TTC549 (cell line): ENCODE measurements at regions not wholly inside any gene's neighbourhood (a gene's known extent, or its start where the extent isn't known, plus 50 kb on each side); places are given as distances from the start of the nearest gene placed in this dataset.

ENCODE experiments used
- FAIRE-seq: peaks from 2 replicates; lab custom pipeline; 2012; peaks lifted over from hg19 to GRCh38; lab: Jason Lieb, UNC

DNA sequence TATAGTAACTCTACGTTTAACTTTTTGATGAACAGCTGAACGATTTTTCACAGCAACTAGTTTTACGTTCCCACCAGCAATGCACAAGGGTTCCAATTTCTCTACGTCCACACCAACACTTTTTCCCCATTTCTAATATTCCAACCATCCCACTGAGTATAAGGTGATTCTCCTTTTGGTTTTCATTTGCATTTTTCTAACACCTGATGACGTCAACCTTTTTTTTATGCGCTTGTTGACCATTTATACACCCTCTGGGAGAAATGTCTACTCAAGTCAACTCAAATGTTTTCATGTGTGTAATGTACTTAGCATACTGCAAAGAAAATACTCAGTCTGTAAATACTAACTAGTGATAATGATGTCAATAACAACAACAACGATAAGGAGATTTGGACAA, 177.2 kb upstream of the TENM3 start:
- no peak for FAIRE-seq

DNA sequence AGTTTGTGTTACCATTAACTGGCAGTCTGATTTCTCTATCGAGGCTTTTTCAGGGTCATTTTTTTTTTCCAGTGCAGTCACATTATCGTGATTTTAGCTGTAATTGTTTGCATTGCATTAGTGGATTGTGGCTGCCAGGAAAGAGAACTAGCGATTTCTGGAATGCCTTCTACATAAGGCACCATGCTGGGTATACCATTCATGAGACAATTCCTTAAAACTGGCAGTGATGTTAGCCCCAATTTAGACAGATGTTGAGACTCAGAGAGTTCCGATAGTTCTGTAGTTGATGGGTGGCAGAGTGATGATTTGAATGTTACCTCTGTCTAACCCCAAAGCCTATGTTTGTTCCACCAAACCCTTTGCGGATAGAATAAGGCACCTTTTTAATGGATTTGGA, 175.4 kb upstream of the TENM3 start:
- FAIRE-seq, result no peak

DNA sequence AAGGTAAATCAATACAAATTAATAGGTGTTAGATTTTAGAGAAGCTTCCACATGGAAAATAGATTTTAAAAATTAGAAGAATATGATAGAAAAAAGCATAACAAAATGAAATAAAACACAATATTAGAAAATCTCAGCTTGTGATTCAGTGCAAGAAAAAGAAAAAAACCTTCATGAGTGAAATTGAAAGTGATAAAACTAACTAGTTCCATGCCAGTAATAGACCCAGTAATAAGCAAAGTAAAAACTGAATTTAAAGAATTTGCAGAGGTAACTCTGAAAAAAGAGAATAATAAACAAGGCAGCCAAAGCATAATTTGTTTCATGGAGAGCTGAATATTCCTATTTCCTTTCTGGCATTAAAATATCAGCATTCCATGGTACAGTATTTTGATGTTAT, 174.3 kb upstream of the TENM3 start:
- no peak for FAIRE-seq

DNA sequence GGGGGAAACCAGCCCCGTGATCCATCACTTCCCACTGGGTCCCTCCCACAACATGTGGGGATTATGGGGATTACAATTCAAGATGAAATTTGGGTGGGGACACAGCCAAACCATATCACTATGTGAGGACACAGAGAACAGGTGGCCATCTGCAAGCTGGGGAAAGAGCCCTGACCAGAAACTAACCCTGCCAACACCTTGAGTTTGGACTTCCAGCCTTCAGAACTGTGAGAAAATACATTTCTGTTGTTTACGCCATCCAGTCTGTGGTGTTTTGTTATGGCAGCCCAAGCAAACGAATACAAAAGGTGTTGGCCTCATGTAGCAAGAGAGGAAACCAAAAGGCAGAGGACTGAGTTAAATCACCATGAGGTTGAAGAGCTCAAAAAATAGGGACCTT, 169.9 kb upstream of the TENM3 start:
- FAIRE-seq, result no peak

DNA sequence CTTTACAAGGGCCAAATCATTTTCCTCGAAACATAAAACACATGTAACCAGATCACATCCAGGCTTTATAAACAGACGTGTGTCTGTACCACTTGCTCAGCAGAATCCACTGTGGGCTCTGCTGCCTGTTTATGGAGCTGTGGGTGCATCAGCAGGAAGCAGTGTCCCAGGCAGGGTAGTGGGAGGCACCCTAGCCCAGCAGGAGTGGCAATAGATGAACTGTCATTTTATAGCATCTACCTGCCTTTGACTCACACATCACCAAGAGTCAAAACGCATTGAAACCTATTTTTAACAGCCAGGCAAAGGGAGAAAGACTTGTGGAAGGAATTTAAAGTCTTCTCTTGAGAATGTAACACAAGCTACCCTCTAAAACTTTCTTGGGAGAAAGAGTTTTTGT, 169.1 kb upstream of the TENM3 start:
- no peak for FAIRE-seq

DNA sequence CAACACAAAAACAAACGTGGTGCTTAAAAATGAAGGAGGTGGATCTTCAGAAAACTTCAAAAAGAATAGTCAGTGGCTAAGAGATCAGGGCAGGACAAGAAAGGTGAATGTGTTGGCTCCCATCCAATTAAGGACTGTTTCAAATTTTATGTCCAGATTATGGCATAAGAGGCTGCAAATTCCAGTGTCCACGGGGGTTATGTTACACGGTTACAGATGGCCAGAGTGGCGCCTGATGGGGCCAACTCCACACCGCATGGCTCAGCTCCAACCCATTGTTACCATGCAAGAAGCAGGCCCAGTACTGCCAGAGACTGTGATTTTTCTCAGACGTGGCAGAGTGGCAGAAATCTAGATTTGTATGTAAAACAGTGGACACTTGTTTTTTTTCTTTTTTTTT, 168.4 kb upstream of the TENM3 start:
- no peak for FAIRE-seq

DNA sequence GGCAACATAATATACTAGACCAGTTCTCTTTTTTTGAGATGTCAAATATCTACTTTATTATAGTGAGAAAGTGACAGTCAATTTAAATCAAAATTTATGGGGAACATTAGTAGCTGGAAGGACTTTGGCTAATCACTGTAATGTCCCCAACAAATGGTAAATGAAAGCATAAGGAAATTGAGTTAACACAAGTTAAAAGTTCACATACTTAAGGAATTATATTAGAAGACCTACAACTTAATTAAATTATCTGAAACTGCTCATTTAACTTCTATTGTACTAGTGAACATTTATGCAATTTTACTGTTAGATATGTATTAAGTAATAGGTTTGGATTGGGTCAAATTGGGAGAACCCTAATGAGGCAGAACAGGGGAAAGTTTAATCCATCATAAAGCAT, 160.3 kb upstream of the TENM3 start:
- no peak for FAIRE-seq

DNA sequence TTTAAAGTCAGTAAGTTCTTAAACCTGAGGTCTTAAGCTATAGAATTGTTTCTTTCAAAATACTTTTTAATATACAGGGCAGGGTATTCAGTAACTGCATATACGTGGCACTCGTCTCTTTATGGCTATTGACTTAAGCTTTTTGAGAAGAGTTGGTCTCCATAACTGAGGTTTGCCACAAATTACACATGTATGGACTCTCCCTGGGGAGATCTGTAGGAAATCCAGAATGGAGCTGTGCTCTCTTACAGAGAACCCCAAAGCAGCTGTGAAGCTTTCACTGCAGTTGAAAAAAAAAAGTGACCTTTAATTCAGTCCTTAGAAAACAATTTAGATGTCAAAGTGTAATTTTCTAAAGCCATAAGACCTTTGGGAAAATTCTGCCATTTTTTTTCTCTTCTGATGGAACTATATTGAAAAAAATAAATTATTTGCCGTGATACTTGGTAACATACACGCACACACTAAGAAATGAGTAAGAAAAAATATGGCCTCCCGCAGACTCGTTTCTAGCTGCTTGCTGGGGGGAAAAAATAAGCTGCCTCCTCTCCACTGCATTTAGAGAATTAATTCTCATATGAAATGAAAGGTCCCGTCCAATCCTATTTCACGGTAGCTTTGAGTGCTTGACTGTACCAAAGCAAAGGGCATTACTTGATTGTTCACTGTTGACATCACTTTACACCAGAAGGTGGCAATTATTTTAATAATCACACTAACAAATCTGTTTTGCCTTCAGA, 159.4 kb upstream of the TENM3 start:
- no peak for FAIRE-seq

DNA sequence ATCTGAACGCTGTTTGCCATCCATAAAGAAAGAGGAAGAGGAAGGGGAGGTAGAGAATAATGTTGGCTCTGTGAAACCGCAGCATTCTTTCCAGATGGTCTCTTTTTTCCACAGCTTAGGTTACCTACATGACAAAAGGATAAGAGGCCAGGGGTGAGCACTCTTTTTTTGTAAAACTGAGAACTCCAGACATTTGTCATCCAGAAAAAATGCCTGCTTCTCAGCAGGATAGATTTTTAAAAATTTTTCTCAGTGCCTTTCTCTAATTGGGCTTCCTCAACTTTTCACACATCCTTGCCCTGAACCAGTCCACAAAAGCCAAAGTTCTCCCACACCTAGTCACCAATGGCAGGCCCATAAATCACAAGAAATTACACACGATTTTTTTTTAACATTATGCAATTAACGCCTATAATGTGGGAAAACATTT, 158.1 kb upstream of the TENM3 start:
- FAIRE-seq, result no peak

DNA sequence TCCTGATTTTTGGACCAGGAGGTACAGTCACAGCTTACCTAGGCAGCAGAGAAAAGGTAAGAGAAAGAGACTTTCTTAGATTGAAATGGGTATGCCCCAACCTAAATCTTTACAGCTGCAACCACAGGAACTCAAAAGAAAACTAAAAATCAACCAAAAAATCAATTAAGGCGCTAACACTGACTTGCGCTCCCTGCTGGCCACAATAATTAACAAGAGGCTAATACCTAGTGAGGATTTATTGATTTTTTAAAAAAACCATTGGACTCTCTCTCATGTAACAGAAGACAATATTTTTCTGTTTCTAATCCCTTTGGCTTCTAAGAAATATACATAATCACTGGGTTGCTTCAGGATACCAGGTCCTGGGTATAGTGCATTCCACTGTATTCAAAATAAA, 153.9 kb upstream of the TENM3 start:
- no peak for FAIRE-seq

DNA sequence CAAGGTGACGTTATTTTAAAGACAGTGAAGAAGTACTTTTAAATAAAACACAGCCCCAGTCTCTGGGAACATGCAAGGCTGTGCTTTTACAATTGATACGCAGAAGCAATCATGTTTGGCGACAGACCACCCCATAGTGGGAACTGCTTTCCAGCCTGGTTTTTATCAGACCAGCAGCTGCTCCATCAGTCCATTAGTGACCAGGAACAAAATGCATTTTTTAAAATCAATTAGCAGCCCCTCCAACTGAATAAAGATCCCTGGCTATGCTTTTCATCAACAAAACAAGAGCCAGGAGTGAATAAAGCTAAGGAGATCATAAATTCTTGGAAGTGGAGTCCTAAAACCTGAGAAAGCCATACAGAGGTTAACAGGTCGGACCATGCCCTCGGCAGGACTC, 153.0 kb upstream of the TENM3 start:
- FAIRE-seq, result no peak

DNA sequence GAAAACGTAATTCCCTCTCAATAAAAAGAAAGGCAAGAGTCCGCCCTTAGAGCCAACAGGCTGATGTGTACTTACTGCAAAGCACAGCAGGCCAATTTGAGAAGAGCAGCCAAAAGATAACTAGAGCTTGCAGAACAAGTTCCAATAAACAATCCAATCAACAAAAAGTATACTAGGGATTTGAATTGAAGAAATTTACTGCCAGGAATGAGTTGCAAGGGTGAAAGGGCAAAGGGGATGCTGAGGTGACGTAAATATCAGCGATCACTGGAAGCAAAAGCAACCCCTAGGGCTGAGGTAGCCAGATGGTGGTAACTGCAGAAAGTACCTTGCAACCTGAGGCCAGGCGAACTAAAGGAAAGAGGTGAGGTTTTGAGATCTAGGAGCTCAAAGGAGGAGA, 152.1 kb upstream of the TENM3 start:
- FAIRE-seq, result no peak

DNA sequence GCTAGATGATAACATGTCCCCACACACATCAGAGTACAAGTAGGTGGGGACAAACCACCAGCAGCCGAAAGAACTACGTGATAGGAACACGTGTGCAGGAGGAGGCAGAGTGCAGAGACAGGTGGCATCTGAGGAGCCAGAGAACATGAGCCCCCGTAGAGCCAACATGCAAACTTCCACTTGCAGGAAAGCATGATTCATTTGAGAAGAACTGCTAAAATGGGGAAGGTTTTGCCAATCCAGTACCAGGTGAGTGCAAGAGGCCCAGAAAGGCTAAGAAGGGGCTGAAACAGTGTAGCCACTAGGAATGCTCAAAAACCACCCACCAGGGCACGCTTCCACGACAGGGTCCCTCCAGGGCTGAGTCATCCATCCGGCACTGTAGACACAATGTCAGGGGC, 149.8 kb upstream of the TENM3 start:
- FAIRE-seq, result no peak

DNA sequence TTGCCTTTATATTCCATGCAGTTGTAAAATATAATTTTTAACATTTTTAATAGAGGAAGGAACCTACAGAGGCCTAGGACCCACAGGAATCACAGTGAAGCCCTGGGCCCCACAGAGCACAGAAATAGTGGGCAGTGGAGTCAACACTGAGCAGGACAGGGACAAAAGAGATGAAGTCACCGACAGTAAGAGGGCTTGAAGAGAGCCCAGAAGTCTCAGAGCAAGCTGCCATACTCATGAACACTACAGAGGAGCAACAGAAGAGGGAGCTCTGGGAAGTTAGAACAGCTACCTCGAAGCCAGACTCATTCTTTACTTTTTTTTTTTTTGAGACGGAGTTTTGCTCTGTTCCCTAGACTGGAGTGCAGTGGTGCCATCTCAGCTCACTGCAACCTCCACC, 149.3 kb upstream of the TENM3 start:
- FAIRE-seq, result no peak

DNA sequence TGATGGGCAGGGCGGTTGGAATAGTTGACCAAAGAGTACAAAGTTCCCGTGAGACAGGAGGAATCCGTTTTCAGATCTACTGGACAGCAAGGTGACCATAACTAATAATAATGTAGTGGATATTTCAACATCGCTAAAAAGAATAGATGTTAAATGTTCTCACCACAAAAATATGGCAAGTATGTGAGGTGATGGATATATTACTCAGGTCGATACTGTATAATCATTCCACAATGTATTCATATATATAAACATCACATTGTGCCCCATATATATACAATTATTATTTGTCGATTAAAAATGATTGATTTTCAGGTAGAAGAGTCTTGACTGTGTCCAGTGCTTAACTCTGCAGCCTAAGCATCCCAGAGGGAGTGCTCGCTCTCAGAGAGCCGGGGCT, 141.6 kb upstream of the TENM3 start:
- FAIRE-seq, result no peak

DNA sequence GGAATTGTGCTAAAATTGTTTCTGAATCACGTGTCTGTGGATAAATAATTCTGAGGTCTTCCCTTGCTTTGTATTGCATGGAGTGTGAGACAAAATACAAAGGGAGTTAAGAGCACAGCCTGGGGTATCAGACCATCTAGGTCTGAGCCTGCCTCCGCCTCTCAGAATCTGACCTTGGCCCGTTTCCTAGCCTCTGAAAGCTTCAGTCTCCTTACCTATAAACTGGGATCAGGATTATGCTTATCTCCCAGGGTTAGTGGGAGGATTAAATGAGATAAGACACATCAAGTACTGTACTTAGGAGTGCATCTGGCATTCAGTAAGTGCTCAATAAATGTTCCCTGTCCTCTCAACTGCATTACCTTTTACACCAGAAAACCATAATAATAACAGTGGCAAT, 140.6 kb upstream of the TENM3 start:
- no peak for FAIRE-seq

DNA sequence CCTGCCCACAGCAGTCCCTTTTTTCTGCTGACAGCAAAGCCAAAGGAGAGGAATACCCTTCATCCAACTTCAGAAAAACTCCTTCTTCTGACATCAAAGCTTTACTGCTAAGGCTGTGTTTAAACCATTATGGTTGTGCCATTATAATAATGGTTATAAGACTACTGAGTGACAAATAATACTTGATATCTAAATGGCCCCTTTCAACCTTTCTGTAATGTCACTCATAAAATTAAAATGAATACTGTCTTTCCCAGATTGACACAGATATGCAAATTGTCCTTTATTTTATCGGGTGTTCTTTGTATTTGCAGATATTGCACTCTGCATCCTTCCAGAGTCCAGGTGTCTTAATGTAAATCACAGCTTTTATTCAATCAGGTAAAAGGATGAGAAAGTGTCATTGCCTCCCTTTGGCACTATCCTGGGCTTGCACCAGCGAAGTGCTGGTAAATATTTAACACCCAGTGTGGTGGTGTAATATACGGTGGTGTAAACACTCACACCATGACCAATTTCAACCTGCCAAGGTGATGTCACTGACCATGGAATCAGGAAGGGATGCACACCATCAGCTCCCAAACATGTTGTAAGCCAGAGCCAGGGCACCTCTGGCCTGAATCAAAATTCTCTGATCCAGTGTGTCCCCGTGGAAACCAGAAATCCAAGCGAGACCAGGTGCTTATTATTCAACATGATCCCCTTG, 139.4 kb upstream of the TENM3 start:
- no peak for FAIRE-seq

DNA sequence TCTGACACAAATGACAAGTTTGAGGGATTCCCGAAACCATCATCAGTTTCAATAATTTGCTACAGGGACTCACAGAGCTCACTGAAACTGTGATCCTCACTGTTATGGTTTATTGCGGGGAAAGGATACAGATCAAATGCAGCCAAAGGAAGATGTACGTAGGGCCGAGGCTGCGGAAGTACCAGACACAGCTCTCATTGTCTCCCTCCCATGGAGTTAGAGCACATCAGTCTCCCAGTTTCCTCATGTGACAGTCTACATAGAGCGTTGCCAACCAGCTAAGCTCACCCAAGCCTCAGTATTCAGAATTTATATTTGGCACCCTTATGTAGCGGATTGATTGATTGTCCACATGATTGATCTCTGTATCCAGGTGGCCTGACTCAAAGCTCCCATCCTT, 137.8 kb upstream of the TENM3 start:
- FAIRE-seq, result no peak

DNA sequence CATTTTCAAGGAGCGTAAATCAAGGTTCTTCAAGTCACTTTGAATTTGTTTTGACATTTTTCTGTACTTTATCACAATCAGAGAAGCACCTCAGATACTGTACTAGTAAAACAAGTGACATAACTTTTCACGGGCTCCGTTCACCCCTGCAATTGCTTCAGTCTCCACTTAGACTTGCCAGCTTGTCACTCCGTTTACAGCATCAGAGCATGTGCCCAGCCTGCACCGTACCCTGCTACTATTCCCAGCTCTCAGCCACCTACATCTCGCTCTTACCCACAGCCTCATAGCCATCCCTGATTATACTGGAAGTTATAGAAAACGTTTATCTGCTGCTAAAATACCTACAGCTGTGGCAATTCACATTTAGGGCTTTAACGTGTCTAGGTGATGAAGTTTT, 135.3 kb upstream of the TENM3 start:
- no peak for FAIRE-seq

DNA sequence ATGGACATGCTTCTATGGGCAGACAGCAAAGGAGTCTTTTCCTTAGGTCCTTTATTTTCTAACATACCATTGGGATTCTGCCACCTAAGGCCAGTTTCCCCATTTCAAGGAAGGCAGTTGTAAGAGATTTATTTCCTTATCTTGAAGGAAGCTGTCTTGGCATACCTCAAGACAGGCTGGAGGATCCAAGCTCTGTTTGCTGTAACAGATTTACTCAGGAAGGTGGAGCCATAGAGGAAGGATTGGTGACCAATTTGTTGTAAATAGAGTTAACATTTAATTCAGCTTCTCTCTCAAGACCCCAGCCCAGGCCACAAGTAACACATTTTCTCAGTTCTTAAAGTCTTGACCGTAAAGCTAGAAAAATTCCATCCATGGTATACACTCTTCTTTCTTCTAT, 131.6 kb upstream of the TENM3 start:
- no peak for FAIRE-seq

DNA sequence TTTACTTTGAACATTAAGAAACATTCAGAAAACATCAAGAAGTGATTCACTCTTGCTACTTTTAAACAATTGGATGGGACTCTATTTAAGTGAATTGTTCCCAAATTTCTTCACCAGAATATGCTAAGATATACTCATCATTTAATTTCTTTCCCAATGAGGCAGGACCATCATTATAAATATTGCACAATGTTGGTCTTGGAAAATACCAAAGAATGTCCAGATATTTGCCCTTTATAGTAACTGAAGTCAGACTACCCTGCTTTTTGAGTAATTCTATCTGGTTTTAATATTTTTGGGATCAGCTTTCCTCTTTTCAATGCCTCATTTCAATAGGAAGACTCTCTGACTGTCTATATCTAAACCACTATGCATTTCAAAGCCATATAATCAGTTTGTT, 129.4 kb upstream of the TENM3 start:
- no peak for FAIRE-seq

DNA sequence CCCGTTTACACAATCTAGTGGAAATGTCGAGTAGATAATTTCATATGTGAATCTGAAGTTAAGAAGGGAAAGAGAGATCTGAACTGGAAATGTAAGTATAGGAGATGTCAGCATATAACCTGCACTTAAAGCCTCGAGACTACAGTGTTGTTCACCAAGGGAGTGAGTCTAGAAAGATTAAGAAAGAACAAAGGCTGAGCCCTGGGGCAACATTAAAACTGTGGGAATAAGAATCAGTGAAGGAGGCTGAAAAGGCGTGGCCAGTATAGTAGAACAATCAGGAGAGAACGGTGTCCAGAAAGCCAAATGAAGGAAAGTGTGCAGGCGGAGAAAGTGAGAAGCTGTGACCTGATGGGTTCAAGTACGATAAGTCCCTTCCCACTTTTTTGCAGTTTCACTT, 118.8 kb upstream of the TENM3 start:
- FAIRE-seq, result no peak

DNA sequence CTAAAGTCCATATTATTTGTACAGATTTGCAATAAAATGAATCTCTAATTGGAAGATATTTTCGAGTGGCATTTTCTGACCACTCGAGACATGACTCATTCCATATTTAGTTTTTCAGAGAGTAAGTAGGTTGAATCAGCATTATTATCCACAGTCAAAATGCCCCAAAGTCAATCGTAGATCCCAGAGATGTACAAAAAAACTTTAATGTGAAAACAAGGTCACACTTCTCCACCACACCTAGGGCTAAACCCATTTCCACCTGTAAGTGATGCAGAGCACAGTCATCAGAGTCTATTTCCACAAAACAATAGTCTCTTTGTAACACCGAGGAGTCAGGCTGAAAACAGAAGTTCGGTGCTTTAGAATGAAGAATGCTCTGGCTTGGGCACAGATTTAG, 117.1 kb upstream of the TENM3 start:
- FAIRE-seq, result no peak

DNA sequence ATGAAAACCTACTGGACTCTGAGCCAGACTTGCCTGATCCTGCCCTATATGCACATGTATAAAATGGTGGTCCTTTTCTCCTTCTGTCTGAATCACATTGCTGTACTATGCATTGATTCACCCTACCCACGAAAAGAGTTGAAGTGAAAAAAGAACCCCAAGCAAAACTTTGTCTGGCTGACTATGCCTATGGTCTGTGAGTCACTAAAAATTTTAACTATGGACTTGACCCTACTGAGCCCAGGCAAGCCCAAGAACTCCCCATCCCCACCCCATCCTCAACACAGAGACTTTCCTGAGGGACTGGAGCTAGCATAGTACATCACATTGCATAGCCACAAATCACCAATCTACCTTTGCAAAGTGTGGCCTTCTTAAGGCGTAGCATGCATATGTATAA, 116.6 kb upstream of the TENM3 start:
- no peak for FAIRE-seq
